Embryonic facial prominence (tissue), 1 donor: ENCODE measurements at regions not wholly inside any gene's neighbourhood (a gene's known extent, or its start where the extent isn't known, plus 50 kb on each side); places are given as distances from the start of the nearest gene placed in this dataset.
A peak's percentile ranks its signal among the peaks of the same experiment; 100 is the strongest.
"Not testable (repeated sequence)": the region's sequence is repeated elsewhere in the genome, so short reads cannot be mapped to it uniquely, and the experiment has no call there.

Source experiments
- DNase-seq: peaks from one replicate; pipeline ENCODE4 v3.0.0-alpha.2; 2016; ENCODE audit errors: extremely low spot score

DNA sequence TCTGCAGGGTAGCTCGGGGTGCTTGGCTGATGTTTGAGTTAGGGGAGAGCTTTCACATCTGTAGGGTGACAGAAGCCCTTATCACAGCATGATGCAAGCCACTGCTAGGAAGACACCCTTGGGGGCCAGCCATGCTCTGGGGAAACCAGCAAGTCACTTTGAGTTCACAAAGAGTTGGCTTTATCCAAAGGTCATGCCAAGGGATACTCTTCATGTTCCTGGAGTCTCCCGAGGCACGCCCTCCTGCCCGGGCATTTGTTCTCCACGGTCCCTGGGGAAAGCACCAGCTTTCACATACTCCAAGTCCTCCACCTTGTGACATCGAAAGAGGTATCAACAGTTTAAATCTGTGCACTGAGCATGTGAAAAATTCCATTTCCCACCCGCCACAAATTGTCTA, 227.7 kb downstream of the VAPA start:
- DNase-seq: no peak

DNA sequence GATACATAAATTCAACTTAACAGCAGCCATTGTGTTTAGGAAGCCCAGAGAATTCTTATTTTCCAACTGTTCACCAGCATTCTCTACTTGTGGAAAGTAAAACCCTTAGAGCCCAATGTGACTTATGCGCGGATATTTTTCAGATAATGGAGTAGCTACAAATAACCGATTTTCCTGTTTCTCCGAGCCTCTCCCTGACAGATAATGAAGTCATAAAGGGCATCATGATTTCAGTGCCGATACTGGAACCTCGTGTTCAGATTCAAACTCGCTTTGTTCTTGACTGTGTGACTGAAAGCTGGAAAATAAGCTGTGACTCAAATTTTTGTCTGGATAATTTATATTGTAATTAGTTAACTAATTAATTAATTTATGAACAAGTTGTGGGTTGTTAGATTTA, 228.2 kb downstream of the VAPA start:
- no peak for DNase-seq

DNA sequence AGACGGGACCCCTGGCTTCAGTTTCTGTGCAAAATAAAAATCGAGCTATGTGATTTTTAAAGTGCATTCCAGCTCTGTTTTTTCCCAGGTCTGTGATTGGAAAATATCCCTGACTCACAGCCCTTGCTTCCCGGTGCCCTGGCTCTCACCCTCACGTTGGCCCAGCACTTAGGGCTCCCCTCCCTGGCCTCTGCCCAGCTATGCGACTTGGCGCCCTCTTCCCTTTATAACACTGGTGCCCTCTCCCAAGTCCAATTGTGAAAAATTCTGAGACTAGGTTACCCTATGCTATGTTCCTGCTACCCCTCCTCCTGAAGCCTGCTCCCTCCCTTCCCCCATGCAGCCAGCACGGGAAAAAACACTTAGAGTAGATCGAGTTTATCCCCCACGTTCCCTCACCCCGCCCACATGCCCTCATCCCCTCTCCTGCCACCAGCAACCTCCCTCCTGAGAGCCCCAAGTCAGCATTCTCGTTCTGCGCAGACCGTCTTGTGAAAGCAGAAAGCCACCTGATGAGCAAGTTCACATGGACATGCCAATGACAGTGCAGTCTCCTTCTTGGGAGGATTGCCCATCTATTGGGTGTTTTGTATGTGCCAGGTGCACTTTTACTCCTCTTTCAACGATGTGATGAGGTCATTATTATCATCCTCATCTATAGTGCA, 228.8 kb downstream of the VAPA start:
- DNase-seq: no peak

DNA sequence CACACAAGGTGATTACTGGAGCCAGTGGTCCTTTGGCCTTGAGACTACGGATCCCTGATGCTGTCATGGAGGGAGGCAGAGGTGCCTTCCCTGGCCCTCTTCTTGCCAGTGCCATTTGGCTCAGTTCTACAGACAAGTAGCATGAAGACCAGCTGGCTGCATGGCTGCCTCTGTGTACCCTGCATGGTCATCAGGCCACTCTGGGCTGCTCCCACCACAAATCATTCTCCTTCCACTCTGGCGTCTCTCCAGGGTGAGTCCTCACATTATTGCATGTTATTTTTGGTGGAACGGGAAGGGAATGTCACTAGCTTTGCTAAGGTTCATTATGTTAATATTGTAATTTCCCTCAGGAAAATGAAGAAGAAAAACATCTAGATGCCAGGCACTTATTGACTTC, 229.8 kb downstream of the VAPA start:
- no peak for DNase-seq

DNA sequence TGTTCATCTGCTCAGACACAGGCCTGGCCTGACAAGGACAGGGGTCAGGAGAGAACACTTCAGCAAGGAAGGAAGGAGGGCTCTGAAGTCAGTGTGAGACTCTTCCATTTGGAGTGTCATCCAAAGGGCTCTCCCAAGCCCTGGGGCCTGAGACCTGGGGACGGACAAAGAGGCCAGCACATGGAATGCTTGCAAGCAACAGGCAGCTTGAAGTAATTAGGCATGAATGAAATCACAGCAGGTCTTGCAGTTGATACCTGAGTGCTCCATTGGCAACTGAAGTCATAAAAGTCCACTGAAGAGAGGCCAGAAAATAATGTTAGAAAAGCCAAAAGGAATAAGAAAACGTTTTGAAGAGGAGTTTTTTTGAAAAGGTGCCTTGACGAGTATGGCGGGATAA, 231.7 kb downstream of the VAPA start:
- DNase-seq: no peak

DNA sequence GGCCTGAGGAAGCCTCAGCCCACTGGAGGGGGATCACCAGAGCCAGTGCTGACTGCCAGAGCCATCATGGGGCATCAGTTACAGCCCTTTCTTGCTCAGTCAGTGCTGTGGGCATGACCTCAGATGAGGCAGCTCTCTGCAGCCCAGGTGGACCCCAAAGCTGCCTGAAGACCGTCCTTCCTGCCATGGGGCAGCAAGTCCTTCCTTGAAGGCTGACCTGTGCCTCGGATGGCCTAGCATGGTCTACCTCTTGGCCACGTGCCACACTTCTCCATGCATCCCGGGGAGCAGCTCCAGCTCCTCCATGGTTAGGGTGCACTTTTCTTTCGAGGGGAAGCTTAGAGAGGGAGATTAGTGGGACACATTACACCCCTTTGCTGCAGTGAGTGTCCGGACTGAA, 233.4 kb downstream of the VAPA start:
- no peak for DNase-seq

DNA sequence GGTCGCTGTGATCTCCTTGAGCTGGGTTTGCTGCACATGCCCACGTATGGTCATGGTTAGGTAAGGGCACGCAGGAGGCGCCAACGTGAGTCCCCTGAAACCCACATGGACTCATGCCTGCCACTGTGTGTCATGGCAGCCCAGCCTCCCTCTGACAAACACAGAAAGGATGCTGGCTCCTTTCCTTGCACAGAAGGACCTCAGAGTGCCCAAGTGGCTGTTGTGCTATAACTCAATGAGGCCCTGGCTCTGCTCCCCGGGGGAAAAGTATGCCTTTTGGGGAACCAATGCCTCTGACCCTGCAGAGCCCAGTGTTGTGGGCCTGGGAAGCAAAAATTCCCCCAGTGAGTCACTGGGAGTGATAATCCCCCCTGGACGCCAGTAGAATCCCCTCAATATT, 233.9 kb downstream of the VAPA start:
- DNase-seq: no peak

DNA sequence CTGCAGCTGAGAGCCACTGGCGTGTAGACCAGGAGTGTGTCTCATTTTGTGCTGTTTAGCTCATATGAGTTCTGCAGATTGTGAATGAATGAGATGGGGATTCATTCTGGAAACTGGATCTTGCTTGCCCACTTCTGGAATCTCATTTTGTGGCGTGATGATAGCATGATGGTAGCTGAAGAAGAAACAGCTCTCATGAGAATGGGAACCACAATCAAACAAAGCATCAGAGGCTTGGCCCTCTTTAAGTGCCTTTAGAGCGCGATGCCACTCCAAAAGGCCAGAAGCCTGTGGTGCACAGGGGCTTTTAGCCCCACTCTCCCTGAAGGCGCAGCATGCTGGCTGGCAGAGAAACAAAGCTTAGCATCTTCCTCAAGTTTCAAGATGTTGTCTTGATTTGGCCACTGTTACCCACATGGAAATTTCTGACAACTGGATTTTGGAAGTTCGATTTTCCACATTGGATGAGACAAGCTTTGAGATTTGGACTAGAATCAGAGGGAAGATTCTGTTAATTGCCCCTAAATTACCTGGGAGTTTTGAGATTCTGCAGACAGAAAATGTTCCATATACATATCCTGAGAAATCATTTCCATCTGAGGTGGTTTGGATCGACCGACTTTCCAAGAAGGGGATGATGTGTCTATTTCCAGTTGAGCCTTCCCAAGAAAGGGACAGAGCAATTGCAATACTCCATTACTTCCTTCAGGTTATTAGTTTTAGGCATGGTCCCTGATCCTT, 234.5 kb downstream of the VAPA start:
- DNase-seq: no peak

DNA sequence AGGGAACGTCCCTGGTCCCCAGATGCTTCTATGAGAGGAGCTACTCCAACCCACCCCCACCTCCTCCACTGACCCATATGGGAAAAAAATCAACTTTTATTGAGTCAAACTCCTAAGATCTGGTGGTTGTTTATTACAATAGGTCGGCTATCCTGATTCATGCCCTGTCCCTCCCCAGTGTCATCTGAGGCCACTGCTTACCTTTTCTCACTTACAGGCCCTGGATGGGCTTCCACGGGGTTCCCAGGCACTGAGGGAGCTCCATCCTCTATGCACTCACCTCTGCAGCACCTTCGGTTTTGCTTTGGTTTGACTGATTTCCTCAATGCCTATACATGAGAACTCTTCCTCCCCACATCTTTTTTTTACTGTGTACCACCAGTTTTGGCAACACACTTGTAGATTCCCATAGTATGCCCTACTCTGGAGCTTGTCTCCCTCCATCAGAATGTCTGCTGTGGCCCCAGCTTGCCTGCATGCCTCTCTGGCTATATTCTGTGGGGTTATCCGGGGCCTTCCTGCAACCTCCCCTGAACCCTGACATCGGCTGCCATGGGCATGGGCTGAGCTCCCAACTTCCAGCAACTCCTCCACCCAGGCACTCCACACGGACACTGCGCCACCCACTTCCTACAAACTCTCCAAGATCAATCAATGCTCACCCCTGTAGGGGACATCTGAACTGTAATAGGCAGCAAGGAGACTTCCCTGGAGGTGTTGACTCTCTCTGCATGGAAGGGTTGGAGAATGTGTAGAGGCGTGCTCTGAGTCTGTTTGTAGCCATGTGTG, 236.1 kb downstream of the VAPA start:
- DNase-seq: no peak

DNA sequence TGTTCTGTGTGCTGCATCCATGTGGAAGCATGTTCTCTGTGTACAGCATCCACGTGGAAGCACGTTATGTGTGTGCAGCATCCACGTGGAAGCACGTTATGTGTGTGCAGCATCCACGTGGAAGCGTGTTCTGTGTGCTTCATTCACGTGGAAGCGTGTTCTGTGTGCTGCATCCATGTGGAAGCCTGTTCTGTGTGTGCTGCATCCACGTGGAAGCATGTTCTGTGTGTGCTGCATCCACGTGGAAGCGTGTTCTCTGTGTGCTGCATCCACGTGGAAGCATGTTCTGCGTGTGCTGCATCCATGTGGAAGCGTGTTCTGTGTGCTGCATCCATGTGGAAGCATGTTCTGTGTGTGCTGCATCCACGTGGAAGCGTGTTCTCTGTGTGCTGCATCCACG, 236.8 kb downstream of the VAPA start:
- DNase-seq: not testable (repeated sequence)

DNA sequence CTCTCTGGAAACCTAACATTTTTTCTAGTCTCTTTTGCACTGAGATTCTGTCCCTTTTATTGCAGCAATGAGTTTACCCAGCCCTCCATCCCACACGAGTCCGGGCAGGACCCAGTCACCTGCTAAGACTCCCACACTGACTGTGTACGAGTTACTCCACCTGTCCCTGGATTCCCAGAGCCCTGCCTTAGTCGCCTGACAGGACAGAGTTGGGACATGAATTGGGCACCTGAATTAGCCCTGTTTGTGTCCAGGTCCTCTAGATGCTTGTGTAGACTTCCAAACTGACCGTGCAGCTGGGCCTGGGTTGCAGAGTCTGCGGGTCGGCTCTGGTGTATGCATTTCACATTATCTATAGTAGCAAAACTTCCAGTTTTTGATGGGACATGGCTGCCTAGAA, 238.7 kb downstream of the VAPA start:
- no peak for DNase-seq

DNA sequence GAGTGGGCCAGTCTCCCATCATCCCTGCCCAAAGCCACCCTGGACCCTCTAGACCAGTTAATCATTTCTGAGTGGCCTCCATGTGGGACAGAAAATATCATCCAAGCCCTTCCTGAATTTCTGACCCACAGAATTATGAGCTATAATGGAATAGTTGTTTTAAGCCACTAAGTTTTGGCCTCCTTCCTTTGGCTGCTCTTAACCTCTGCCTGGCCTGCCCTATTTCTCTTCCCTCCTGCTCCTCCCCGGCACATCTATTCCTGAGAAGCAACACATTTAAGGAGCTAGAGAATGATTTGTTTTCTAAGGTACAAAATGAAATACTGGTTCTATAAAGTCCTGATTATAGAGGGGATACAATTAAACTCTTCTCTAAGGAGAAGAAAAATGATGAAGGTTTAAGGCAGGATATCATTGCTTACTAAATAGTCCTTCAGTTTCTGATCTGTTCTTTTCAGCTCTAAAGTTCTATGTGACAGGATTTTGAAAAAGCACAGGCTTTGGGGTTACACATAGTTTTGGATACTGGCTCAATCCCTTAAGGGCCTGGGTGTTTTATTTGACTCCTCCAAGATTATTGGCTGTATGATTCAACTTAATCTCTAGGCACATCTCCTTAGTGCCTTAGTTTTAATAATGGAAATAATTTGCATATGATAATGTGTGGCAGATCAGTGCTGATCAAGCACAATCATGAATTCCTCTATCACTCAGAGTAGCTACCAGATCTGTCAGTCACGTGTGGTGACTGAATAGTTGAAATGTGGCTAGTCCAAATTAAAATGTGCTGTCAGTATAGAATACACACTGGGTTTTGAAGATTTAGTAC, 240.3 kb downstream of the VAPA start:
- no peak for DNase-seq

DNA sequence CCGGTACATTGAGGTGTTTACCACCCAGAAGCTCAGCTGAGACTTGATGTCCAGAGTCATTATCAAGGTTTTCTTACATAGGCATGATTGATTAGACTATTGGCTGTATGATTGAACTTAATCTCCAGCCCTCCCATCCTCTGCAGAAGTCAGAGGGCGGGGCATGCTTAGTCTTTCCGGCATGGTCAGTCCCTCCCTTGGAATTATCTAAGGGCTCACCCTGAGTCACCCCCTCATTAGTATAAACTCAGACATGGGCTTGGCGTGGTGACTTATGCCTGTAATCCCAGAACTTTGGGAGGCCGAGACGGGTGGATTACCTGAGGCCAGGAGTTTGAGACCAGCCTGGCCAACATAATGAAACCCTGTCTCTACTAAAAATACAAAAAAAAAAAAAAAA, 243.9 kb downstream of the VAPA start:
- no peak for DNase-seq

DNA sequence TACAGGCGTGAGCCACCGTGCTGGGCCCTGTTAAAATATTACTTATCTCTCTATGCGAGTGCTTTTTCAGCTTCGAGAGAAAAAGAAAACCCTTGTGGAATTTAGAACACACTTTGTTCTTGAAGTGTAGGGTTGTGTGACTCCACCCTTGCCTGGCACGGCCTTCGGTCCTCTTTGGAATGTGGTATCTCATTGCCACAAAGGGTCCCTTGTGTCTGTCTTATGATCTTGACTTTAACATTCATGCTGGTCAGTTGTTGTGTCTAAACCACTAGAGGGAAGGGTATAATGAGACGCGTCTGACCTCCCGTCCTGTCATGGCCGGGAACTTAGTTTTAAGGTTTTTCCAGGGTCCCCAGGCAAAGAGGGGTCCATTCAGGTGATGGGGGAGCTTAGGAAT, 246.4 kb downstream of the VAPA start:
- no peak for DNase-seq

DNA sequence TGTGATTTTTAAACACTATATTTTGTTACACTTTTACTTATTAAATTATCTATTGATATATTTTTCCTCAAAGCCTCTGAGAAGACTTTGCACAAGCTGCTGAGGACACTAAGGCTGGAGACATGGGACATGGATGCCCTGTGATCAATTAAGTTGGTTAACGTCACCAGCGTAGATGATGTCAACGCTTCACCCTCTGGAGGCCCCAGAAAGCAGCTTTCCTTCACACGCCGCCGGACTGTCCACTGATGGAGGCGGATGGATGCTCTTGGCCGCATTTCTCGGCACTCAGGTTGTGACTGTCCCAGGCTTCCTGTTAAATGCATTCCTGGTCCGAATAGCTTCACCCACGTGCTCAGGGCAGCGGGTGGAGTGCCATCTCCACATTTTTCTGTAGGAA, 247.5 kb downstream of the VAPA start:
- no peak for DNase-seq

DNA sequence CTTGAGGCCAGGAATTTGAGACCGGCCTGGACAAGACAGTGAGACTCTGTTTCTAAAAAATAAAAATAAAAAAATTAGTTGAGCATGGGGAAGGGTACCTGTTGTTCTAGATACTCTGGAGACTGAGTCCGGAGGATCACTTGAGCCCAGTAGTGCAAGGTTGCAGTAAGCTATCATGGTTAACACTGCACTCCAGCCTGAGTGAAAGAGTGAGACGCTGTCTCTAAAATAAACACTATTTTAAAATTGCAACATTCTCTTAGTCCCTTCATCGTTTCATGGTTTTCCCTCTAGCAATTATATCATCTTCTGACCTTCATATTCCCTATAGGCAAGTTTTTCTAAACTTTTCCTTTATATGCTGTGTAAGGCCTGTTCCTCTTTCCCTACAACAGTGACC, 248.5 kb downstream of the VAPA start:
- no peak for DNase-seq

DNA sequence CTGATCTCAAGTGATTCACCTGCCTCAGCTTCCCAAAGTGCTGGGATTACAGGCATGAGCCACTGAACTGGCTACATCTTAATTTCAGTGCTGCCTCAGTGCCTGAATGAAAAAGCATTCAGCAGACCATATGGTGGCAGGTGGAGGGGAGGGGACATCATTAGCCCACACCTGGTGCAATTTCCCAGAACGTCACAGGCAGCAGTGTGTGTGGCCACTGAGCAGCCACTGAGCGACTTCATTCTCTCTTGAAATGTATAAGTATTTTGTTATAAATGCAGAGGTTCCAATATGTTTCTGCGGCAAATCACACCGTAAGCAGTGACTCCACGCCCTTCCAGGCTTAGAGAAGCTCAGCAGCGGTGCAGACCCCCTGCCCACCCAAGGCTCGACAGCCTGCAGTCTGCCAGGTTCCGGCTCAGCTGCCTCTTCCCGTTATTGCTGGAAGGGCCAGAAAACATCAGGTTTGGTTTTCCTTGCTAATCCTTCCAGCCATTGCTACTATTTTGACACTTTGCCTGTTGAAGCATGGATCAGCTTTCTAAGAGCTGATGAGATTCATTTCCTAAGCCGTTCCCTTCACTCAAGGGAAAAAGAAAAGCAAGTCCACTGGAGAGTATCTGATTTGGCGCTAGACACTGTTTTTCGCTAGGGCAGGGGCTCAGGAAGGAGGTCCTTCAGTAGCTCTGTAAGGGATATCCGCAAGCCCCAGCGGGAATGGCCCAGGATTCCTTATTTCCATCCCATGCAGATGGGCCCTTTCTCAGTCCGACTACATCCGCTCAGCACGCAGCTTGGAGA, 250.7 kb downstream of the VAPA start:
- DNase-seq: no peak

DNA sequence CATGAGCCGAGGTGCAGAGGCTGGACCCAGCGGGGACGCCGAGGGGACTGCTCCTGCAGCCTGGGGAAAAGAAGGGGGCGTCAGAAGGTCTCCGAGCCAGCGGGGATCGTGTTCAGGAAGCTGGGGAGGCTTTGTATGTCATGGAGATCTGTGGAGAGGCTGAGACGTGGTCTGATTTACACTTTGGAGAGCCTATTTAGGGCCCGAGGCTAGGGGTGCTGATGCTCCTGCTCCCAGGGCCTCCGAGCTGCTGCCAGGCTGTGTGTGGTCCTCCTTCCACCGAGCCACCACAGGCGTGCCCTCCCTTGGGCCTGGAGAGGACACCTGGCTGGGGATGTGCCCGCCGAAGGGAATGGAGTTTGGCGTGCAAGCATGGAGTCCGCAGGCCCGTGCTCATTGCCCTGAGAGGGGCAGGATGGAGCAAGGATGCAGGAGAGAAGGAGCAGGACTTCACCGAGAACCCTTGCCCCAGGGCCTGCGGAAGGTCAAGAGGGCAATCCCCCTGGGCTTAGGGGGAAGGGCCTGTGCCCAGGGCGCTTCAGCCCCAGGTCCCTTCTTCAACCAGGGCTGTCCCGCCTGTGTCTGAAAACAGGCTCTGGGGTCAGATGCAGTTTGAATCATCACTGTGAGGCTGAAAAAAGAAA, 252.5 kb downstream of the VAPA start:
- no peak for DNase-seq

DNA sequence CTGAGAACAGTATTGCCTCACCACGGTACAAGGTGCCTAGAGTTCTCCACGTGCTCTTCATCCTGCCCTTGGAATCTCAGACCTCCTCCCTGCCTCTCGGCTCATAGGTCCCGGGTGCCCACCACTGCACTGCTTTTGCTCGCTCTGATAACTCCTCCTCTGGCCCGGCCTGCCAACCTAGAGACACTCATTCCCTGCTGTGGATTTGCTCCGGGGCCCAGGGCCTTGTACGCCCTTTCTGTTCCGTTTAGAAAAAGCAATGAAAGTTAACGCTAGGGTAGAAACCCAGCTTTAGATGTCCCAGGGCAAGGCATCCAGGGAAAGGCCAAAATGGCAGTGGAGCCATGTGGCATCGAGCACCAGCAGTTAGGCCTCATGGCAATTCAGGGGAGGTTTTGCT, 253.9 kb downstream of the VAPA start:
- DNase-seq: no peak

DNA sequence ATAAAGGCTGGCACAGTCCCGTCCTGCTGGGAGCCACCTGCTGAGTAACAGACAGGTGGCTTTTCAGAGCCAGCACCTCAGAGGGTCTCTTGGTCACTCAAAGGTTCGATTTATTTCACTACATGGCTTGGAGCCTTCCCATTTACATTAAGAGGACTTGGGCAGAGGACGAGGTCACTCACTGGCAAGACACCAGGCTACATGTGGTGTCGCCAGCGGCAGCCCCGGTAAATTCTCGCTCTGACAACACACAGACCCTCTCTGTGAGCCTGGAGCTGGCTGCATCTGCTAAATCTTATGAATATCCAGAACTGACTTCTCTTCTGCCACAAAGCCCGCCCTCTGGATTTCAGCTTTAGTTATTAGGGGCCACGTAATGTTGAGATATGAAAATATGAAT, 254.7 kb downstream of the VAPA start:
- DNase-seq: no peak

DNA sequence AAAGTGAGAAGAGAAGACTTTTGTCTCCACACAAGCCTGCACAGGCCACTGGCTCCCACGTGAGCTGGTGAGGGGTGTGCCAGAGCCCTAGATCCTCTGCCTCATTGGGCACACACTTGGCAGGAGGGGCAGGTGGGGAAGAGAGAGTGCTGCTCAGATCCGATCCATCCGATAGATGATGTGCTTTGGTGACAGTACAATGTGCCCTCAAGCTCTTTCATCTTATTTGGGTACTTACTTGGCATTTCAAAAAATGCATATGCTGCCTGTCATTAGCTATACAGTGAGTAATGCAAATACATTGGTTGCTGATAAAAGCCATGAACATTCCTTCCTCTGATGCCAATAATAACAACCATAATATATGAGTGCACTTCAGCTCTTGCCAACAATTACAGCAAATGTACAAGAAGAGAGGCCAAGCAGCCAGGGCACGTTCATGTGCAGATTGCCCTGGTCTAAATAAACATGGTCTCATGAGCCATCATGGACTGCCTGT, 255.3 kb downstream of the VAPA start:
- peak; percentile 29 for DNase-seq
